Panc1 (cell line): ENCODE measurements at regions not wholly inside any gene's neighbourhood (a gene's known extent, or its start where the extent isn't known, plus 50 kb on each side); places are given as distances from the start of the nearest gene placed in this dataset.

Source experiments
- ATAC-seq: fragments of 200-7000 bp; cut with Tn5 transposase; 2 replicates; pipeline ENCODE4 v1.9.1; 2020; ENCODE audit warnings: mild to moderate bottlenecking, moderate library complexity
- BruUV-seq: library from RNA; stranded (reverse); fragments of 400-500 nt; replicated peaks from 2 replicates; lab custom pipeline; 2021; lab: Mats Ljungman, UMichigan
- CTCF ChIA-PET: fragments of 300-600 bp; sonication (Branson Sonifier 250); formaldehyde crosslinking; loops from one replicate; lab custom pipeline; 2022; ENCODE audit warnings: antibody characterized with exemption; lab: Charles Lee
- POLR2A ChIA-PET: fragments of 300-600 bp; sonication (Branson Sonifier 250); formaldehyde crosslinking; loops from one replicate; lab custom pipeline; 2022; ENCODE audit warnings: antibody characterized with exemption; lab: Charles Lee
- DNase-seq: peaks from one replicate; pipeline ENCODE4 v3.0.0-alpha.2; 2010; ENCODE audit warnings: low read depth, low spot score
- H3K27ac ChIP-seq: 2 replicates; pipeline ENCODE4 v1.5.1; 2011; ENCODE audit warnings: mild to moderate bottlenecking, low read length, inconsistent platforms
- H3K27me3 ChIP-seq: fragments of 200-500 bp; sonication (Bioruptor generic); 2 replicates; pipeline ENCODE4 v1.6.0; 2014; ENCODE audit warnings: low read length, inconsistent platforms; ENCODE audit not compliant: control insufficient read depth, insufficient read depth
- H3K36me3 ChIP-seq: fragments of 200-500 bp; sonication (Bioruptor generic); 2 replicates; pipeline ENCODE4 v1.5.1; 2014; ENCODE audit warnings: inconsistent platforms, mild to moderate bottlenecking, low read length, moderate library complexity; ENCODE audit not compliant: control insufficient read depth, insufficient read depth
- H3K4me1 ChIP-seq: 2 replicates; pipeline ENCODE4 v1.5.1; 2011; ENCODE audit warnings: inconsistent platforms, mild to moderate bottlenecking, low read length, moderate library complexity; ENCODE audit not compliant: control insufficient read depth, insufficient read depth
- H3K4me3 ChIP-seq, 2 experiments: 2 replicates each; pipeline ENCODE4 v1.5.1; 2011 to 2012; ENCODE audit warnings: low read depth in 2 of 2, low read length in 2 of 2, mild to moderate bottlenecking in 2 of 2, inconsistent platforms in 1 of 2, moderate library complexity in 1 of 2
- H3K9me3 ChIP-seq: fragments of 200-500 bp; sonication (Bioruptor generic); 2 replicates; pipeline ENCODE4 v1.5.1; 2014; ENCODE audit warnings: low read depth, mild to moderate bottlenecking, inconsistent platforms, low read length, moderate library complexity; ENCODE audit not compliant: control insufficient read depth, insufficient read depth
- POLR2AphosphoS5 ChIP-seq: IDR thresholded peaks from 2 replicates; pipeline ENCODE4 v1.6.1; 2012; ENCODE audit warnings: mild to moderate bottlenecking, low read depth, low read length, moderate library complexity
- REST ChIP-seq, 2 experiments: IDR thresholded peaks; 2 replicates each; pipeline ENCODE4 v1.6.1; 2011 to 2012; ENCODE audit warnings: low read depth in 2 of 2, control low read depth in 1 of 2, low read length in 1 of 2, mild to moderate bottlenecking in 1 of 2, moderate library complexity in 1 of 2; ENCODE audit not compliant: insufficient read depth in 1 of 2
- SIN3A ChIP-seq: IDR thresholded peaks from 2 replicates; pipeline ENCODE4 v1.6.1; 2012; ENCODE audit warnings: low read depth, mild to moderate bottlenecking, low read length, moderate library complexity, borderline replicate concordance; ENCODE audit not compliant: insufficient read depth
- TCF7L2 ChIP-seq: IDR thresholded peaks from 2 replicates; pipeline ENCODE4 v1.6.1; 2011; ENCODE audit warnings: mild to moderate bottlenecking, low read depth, low read length, inconsistent platforms
- in situ Hi-C: cut with HindIII; loops from 2 replicates; pipeline ENCODE4 v1.10.0; 2016; ENCODE audit warnings: low sequenced_read_pairs, low pct_unique_long_range_greater_than_20kb
- intact Hi-C: fragments of 100-400 bp; cut with micrococcal nuclease; formaldehyde crosslinking; loops from one replicate; pipeline ENCODE4 v1.10.0; 2022; ENCODE audit not compliant: unreplicated experiment
- TF ChIP-seq, protein P1 (sequence below): fragments of 450-650 bp; IDR thresholded peaks from 2 replicates; pipeline ENCODE4 v1.5.1; 2017; ENCODE audit warnings: mild to moderate bottlenecking

DNA sequence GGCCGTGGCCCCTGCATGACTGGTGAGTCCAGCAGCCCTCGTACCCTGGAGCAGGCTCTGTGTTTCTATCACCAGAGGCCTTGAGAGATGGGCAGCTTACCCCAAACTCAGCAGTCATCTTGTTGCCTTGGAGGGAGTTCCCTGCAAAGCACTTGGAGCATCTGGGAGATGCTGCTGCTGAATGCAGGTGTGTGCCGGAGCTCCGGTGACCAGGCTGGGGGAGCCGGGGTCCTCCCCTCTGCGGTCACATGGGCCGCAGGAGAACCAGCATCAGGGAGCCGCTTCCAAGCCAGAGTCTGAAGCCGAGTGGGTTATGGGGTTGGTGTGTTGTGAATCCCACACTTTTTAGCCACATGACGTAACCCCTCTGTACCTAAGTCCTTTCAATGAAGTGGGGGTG lies 82.8 kb downstream of the TEX29 start:
- POLR2A ChIA-PET, result no interaction called here
- H3K4me1 ChIP-seq, result no peaks in the 10 kb centered on the region
- no peak overlapping the region for H3K4me3 ChIP-seq
- no peak overlapping the region for H3K27ac ChIP-seq
- H3K9me3 ChIP-seq, result no peaks in the 10 kb centered on the region
- BruUV-seq, result no TSS peak
- H3K27me3 ChIP-seq, result no peaks in the 10 kb centered on the region
- intact Hi-C loops, result no loop called here
- DNase-seq (no peak), ATAC-seq (no peak)
- CTCF ChIA-PET, result no interaction called here
- in situ Hi-C loops, result no loop called here
- TF ChIP-seq SIN3A, result no peak
- TF ChIP-seq, protein P1, sequence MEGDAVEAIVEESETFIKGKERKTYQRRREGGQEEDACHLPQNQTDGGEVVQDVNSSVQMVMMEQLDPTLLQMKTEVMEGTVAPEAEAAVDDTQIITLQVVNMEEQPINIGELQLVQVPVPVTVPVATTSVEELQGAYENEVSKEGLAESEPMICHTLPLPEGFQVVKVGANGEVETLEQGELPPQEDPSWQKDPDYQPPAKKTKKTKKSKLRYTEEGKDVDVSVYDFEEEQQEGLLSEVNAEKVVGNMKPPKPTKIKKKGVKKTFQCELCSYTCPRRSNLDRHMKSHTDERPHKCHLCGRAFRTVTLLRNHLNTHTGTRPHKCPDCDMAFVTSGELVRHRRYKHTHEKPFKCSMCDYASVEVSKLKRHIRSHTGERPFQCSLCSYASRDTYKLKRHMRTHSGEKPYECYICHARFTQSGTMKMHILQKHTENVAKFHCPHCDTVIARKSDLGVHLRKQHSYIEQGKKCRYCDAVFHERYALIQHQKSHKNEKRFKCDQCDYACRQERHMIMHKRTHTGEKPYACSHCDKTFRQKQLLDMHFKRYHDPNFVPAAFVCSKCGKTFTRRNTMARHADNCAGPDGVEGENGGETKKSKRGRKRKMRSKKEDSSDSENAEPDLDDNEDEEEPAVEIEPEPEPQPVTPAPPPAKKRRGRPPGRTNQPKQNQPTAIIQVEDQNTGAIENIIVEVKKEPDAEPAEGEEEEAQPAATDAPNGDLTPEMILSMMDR, result no peak
- no peaks in the 10 kb centered on the region for H3K36me3 ChIP-seq

DNA sequence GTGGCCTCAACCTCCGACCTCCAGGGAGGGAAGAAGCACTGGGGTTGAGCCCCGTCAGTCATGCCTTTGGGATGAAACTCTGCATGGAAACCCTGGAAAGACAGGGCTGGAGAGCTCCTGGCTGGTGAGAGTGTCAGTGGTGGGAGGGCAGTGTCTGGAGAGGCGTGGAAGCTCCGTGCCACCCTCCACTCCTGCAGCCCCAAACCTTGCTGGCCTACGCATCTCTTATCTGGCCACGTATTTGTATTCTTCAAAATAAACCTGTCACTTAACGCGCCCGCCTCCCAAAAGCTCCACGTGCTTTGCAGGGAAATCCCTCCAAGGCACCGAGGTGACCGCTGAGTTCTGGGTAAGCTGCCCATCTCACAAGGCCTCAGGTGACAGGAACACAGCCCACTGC lies 84.3 kb downstream of the TEX29 start:
- Histone ChIP-seq H3K27me3 (no peaks in the 10 kb centered on the region; the same call in 1 of the 2 replicates), H3K4me3 (no peak overlapping the region), H3K9me3 (no peaks in the 10 kb centered on the region), H3K4me1 (no peaks in the 10 kb centered on the region), H3K27ac (no peak overlapping the region), H3K36me3 (no peaks in the 10 kb centered on the region)
- in situ Hi-C loops (no loop called here), intact Hi-C loops (no loop called here)
- no peak for ATAC-seq
- CTCF ChIA-PET, result no interaction called here
- BruUV-seq, result no TSS peak
- POLR2A ChIA-PET, result no interaction called here
- DNase-seq, result no peak
- TF ChIP-seq POLR2AphosphoS5 (no peak), REST (IDR thresholded peaks at IDR 0.05; ENCODE audit: insufficient read depth in 1 of 2, low read depth in 2 of 2, low read length in 1 of 2) (no peak), TCF7L2 (no peak), SIN3A (no peak)
- TF ChIP-seq, protein P1, result no peak
